H1 (cell line): ENCODE measurements at regions not wholly inside any gene's neighbourhood (a gene's known extent, or its start where the extent isn't known, plus 50 kb on each side); places are given as distances from the start of the nearest gene placed in this dataset.

Experiments used
- FOSL1 ChIP-seq: IDR thresholded peaks from 2 replicates; pipeline ENCODE4 v1.6.1; 2011; ENCODE audit warnings: mild to moderate bottlenecking, low read depth, low read length, moderate library complexity; ENCODE audit not compliant: insufficient read depth
- JUN ChIP-seq: IDR thresholded peaks from 2 replicates; pipeline ENCODE4 v1.6.1; 2011; ENCODE audit warnings: low read depth, mild to moderate bottlenecking, improper control_type of control experiment, low read length
- JUND ChIP-seq: IDR thresholded peaks from 2 replicates; pipeline ENCODE4 v1.6.1; 2011; ENCODE audit warnings: mild to moderate bottlenecking, improper control_type of control experiment, low read length
- RBBP5 ChIP-seq: IDR thresholded peaks from 2 replicates; pipeline ENCODE4 v1.7.1; 2012; ENCODE audit warnings: low read depth, mild to moderate bottlenecking, inconsistent platforms, low read length, moderate library complexity, borderline replicate concordance
- TF ChIP-seq, protein P1 (sequence below): fragments of 300-600 bp; sonication (generic); IDR thresholded peaks from 2 replicates; pipeline ENCODE4 v1.7.1; 2012; ENCODE audit warnings: low read length, moderate library complexity, mild to moderate bottlenecking, inconsistent platforms; ENCODE audit not compliant: insufficient replicate concordance

DNA sequence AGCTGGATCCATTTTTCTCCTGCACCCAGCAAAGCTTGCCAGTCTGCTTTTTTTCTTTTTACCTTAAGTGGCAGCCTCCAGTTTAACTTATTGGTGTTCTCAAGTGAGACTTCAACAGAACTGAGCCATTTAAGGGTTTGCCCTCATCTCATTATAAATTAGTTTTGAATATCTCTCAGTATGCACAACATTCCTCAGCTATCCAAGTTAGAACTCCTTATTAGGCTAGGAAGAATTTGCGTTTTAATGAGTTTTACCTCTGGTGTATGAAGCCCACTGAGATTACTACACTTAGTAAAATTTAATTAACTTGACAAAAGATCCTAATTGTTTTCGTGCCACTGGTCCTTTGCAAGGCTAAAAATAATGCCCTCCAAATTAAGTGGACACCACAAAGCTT is 232.4 kb downstream of the CDH11 start (continued):
- no peak for TF ChIP-seq RBBP5
- TF ChIP-seq, protein P1, sequence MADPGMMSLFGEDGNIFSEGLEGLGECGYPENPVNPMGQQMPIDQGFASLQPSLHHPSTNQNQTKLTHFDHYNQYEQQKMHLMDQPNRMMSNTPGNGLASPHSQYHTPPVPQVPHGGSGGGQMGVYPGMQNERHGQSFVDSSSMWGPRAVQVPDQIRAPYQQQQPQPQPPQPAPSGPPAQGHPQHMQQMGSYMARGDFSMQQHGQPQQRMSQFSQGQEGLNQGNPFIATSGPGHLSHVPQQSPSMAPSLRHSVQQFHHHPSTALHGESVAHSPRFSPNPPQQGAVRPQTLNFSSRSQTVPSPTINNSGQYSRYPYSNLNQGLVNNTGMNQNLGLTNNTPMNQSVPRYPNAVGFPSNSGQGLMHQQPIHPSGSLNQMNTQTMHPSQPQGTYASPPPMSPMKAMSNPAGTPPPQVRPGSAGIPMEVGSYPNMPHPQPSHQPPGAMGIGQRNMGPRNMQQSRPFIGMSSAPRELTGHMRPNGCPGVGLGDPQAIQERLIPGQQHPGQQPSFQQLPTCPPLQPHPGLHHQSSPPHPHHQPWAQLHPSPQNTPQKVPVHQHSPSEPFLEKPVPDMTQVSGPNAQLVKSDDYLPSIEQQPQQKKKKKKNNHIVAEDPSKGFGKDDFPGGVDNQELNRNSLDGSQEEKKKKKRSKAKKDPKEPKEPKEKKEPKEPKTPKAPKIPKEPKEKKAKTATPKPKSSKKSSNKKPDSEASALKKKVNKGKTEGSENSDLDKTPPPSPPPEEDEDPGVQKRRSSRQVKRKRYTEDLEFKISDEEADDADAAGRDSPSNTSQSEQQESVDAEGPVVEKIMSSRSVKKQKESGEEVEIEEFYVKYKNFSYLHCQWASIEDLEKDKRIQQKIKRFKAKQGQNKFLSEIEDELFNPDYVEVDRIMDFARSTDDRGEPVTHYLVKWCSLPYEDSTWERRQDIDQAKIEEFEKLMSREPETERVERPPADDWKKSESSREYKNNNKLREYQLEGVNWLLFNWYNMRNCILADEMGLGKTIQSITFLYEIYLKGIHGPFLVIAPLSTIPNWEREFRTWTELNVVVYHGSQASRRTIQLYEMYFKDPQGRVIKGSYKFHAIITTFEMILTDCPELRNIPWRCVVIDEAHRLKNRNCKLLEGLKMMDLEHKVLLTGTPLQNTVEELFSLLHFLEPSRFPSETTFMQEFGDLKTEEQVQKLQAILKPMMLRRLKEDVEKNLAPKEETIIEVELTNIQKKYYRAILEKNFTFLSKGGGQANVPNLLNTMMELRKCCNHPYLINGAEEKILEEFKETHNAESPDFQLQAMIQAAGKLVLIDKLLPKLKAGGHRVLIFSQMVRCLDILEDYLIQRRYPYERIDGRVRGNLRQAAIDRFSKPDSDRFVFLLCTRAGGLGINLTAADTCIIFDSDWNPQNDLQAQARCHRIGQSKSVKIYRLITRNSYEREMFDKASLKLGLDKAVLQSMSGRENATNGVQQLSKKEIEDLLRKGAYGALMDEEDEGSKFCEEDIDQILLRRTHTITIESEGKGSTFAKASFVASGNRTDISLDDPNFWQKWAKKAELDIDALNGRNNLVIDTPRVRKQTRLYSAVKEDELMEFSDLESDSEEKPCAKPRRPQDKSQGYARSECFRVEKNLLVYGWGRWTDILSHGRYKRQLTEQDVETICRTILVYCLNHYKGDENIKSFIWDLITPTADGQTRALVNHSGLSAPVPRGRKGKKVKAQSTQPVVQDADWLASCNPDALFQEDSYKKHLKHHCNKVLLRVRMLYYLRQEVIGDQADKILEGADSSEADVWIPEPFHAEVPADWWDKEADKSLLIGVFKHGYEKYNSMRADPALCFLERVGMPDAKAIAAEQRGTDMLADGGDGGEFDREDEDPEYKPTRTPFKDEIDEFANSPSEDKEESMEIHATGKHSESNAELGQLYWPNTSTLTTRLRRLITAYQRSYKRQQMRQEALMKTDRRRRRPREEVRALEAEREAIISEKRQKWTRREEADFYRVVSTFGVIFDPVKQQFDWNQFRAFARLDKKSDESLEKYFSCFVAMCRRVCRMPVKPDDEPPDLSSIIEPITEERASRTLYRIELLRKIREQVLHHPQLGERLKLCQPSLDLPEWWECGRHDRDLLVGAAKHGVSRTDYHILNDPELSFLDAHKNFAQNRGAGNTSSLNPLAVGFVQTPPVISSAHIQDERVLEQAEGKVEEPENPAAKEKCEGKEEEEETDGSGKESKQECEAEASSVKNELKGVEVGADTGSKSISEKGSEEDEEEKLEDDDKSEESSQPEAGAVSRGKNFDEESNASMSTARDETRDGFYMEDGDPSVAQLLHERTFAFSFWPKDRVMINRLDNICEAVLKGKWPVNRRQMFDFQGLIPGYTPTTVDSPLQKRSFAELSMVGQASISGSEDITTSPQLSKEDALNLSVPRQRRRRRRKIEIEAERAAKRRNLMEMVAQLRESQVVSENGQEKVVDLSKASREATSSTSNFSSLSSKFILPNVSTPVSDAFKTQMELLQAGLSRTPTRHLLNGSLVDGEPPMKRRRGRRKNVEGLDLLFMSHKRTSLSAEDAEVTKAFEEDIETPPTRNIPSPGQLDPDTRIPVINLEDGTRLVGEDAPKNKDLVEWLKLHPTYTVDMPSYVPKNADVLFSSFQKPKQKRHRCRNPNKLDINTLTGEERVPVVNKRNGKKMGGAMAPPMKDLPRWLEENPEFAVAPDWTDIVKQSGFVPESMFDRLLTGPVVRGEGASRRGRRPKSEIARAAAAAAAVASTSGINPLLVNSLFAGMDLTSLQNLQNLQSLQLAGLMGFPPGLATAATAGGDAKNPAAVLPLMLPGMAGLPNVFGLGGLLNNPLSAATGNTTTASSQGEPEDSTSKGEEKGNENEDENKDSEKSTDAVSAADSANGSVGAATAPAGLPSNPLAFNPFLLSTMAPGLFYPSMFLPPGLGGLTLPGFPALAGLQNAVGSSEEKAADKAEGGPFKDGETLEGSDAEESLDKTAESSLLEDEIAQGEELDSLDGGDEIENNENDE = no peak
- TF ChIP-seq JUND = no peak
- no peak for TF ChIP-seq JUN
- no peak for TF ChIP-seq FOSL1
